C1 segment of cervical spinal cord (tissue), 14 donors: ENCODE measurements at regions not wholly inside any gene's neighbourhood (a gene's known extent, or its start where the extent isn't known, plus 50 kb on each side); places are given as distances from the start of the nearest gene placed in this dataset.

Experiments
- DNase-seq, 14 donors: peaks; one replicate each; lab custom pipeline; 2025; lab: John Stamatoyannopoulos, UW

DNA sequence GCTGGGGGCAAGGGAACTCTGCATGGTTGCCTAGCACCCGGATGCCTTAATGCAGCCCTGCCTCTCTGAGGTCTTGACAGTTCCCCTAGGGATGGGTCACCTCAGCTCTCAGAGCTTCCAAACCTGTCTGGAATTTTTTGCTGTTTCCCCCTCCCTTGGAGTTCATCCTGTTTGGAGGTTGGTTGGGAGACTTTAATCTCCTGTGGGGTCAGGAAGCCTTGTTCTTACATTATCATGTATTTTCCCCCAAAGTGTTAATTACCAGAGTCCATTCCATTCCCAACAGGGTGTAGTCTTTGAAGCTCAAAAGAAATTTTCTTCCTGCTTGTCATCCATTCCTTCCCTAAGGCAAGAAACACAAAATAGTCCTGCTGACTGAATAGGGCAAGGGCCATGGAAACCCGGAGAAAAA is 150.3 kb upstream of the SPRY4 start:
- no peak for DNase-seq

DNA sequence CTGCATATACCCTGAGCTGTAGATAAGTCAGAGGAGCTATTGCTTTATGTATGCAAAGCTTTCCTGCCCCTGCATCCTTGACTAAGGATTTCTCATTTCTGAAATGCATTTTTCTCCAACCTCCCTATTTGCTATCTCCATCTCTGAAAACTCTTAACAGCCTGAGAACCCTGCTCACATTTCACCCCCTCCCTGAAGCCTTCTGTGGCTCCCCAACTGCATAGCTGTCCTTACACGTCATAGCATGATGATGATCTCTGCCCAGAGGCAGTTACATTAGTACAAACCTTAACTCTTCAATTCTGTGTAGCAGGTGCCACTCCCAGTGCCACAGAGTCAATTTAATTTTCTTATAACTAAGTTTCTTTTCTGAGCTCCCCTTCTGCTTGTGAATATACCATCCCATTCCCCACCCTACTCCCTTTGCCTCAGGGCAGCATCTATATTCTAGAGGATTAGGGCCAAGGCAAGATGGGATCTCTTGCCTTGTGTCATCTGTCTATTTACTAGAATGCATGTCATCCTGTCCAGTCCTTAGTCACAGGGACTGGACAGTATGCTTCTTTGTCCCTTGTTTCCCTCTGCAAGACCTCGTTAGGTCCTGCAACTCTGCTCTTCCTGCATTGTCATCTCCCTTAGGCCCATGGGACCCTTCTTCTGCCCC is 149.7 kb upstream of the SPRY4 start:
- no peak for DNase-seq

DNA sequence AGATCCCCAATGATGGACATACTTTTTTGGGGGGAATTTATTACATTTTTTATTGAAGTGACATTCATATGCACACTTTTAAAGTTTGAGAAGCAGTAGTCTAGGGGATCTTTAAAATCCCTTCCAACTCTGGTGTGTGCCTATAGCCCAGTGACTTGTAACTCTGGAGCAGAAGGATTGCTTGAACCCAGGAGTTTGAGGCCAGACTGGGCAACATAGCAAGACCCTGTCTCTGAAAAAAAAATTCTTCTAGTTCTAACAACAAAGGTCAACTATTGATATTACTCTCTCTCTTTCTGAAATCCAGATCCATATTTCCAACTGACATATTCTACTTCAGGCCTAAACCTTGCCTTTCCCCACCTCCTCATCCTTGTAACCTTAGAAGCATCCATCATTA is 148.2 kb upstream of the SPRY4 start:
- DNase-seq: no peak

DNA sequence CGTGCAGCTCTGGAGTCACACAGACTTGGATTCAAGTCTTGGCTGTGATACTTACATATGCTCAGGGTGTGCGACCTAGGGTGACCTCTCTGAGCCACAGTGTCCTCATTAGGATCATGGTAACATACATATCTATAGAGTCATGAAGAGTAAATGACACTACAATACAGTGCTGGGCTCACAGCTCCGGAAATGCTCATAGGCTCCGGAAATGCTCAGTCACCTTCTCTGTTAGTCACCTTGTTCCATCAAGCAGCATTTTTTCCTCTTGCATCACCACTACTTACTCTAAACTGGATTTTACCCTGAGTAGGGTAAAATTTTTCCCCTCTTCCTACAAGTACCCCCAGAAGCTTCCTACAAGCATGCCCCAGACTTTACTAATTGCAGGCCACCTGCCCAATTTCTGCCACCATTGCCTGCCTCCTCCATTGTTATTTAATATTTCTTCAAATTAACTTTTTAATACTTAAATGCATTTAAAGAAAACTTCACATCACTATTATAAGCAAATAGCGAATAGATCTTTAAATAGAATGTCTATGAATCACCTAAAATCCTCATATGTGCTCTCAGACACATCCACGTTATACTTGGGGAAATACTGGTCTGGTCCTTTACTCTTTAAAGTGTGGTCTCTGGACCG is 147.6 kb upstream of the SPRY4 start:
- no peak for DNase-seq

DNA sequence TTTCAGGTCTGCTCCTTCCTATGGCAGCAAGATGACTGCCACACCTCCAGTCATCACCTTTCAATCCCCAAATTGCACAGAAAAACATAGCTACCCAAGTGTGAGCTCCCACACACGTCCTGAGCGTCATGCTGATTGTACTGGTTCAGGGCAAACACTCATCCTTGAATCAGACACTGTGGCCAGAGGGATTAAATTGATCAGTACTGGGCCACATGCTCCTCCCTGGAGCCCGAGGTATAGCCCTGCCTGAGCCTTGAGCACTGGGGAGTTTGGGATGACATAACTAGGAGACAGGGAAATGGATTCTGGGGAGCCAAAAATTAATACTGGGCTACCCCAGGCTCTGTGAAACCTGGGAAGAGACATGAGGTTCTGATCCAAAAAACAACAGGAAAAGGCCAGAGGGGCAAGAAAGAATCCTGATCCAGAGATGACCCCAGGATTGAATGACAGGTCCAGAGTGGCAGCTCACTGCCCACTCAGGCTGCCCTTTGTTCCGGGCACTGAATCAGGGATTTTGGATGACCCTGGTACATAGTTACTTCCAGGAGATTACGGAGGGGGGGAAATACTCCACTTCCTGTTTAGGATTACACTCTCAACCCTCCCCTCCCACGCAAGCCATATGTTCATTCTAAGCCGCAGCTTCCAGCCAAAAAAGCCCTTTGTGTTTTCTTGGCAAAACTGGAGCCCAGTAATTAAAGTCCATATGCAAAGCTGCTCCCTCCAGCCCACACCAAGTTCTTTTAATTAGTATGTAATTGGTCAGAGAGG is 141.6 kb upstream of the SPRY4 start:
- peak in 1 of 14 donors; percentile 92 for DNase-seq

DNA sequence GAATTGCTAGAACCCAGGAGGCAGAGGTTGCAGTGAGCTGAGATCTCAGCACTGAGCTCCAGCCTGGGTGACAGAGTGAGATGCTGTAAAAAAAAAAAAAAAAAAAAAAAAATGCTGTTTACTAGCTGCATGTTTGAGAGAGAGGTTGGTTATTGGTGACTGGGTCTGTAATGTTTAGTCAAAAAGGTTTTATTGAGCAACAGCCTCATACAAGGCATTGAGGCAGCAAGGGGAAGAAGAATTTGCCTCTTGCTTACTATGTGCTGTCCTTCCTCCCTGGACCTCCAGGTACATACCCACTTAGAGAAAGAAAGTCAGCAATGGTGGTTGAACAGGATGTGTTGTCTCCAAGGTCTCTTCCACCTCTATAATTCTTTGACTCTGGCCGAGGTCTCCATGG is 140.7 kb upstream of the SPRY4 start:
- no peak for DNase-seq

DNA sequence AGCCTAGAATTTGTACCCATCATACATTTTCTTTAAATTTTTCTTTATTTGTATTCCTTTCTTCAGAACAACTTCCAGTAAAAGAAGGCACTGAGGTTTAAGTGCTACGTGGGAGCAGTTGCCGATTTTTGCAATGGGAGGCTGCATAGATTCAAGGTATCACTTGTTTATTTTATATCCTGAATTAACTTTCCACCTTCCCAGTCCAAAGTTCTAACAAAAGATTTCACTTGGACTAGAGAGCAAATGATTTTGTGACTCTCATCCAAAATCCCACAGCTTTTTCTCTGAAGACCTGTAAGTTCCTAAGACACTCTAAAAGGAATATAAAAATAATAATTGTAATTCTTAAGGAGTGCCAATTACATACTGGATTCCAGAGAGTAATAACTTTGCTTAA is 139.1 kb upstream of the SPRY4 start:
- no peak for DNase-seq

DNA sequence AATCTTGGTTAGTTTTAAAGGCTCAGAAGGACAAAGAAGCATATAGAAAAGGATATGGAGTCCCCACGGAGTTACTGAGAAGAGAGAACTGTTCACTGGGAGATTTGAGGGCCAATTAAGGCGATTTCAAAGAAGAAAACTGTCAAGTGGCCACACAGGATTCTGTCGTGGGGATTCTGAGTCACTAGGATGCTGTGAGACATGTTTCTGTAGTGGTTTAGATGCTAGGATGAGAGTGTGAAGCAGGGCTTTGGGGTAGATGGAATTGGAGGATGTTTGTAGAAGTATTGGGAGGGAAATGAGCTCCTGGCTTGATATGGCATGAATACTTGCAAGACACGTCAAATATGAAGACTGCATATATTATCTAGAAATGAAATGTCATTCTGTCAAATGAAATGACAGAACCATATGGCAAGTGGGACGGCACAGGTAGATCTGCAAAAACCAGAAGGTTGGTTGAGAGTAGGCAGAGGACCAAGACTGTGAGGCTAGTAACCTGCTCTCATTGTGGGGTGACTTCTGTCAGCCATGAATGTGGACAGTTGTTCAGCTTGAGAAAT is 136.3 kb upstream of the SPRY4 start:
- DNase-seq: no peak

DNA sequence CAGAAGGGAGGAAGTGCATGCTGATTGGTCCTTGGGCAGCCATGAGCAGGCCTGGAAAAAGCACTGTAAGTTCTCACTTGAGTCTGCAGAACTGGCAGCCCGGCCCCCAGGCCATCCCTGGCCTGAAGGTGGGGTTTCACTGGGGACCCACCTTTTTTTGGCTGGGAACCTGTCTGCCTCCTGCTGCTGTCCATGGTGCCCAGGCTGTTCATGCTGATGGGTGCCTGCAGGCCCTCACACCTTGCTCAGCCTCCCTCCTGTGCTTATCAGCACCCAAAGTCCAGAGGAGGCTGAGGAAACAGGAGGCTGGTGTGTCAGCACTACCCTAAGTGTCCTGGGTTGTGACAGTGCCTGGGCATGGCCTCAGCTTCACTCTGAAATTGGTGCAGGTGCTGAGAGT is 134.4 kb upstream of the SPRY4 start:
- DNase-seq: no peak

DNA sequence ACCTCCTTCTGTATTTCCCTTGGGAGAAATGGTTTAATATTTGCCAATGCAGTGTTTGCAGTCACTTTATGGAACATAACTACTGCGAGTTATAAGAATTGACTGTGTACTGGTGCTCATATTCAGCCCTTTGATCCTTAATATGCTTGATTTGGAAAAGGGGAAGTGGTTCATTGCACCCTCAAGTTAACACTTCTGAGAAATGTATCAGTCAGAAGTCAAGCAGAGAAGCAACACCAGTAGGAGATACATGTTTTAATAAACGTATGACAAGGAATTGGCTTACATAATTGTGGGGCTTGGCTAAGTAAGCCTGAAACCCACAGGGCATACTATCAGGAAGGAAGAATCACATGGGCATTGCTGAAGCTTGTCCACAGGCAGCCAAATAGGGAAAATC is 131.0 kb upstream of the SPRY4 start:
- no peak for DNase-seq

DNA sequence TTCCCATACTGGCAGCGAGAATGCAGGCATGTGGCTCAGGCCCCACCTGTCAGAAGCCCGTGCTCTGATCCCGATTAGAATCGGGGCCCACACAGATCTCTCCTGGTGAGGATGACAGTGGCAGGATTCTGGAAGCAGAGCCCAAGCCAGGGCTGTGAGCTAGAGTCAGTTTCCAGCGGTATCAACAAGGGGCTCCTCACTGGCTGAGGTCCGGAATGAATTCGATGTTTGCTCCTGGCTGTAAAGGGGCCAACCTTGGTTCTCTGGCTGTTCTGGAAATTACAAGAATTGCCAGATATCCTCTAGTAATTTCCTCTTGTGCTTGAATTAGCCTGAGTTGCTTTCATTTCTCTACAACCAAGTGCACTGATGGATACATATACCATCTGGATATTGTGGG is 129.1 kb upstream of the SPRY4 start:
- peak in 1 of 14 donors; percentile 73 for DNase-seq

DNA sequence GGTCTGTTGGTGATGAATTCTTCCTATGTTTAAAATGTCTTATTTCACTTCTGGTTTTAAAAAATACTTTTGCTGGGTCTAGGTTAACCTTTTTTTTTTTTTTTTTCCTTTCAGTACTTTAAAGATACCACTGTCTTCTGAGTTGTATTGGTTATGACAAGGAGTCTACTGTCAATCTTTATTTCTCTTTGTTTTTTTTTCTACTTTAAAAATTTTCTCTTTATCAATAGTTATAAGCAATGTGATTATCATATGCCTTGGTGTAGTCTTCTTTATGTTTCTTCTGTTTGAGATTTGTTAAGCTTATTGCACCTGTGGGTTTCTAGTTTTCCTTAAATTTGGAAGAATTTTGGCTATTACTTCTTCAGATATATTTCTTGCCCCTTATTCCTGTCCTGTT is 125.6 kb upstream of the SPRY4 start:
- DNase-seq: no peak

DNA sequence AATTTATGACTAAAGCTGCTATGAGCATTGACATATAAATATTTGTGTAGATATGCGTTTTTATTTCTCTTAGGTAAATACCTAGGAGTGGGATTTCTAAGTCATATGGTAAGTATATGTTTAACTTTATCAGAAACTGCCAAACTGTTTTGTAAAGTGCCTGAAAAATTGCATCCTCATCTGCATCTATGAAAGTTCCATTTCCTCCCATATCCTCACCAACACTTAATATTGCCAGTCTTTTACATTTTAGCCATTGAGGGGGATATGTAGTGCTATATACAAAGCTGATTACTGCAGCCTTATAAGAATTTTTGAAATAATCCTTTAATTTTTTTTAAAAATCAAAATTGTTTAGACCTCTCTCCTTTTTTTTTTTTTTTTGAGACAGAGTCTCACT is 123.1 kb upstream of the SPRY4 start:
- DNase-seq: no peak

DNA sequence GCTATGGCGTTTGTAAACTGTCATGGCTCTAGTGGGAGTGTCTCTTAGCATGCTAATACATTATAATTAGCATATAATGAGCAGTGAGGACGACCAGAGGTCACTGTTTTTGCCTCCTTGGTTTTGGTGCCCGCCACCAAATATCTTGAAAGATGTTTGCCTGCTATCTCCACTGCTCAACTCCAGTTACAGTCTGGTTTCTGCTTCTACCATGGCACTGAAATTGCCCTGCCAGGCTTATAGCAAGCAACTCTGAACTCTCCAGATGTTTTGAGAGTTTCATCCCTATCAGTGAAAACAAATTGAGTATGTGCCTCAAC is 122.1 kb upstream of the SPRY4 start:
- DNase-seq: no peak

DNA sequence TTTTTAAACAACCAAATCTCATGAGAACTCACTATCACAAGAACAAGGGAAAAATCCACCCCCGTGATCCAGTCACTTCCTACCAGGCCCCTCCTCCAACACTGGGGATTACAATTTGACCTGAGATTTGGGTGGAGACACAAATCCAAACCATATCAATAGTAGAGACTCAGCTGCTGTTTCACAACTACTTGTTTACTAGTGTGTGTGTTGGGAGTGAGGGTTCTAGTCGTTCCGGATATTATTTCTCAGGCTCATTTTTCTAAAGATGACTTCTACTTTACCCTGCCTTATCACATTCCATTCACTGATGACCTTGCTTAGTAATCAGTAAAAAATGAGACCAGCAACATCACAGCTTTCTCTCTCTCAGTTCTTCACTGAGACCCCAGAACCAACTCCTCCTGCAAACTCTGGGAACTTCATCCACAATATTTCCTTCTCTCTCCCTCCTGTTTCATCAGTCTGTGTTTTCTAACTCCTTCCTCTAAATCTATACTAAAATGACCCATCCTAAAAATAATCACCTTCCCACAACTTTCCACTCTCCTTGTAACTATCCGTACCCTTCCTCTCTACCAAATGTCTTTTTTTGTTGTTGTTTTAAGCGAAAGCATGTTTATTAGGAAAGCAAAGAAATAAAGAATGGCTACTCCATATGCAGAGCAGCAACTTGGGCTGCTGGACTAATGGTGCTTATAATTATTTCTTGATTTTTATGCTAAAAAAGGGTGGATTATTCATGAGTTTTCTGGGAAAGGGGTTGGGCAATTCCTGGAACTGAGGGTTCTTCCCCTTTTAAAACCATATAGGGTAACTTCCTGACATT is 121.5 kb upstream of the SPRY4 start:
- no peak for DNase-seq

DNA sequence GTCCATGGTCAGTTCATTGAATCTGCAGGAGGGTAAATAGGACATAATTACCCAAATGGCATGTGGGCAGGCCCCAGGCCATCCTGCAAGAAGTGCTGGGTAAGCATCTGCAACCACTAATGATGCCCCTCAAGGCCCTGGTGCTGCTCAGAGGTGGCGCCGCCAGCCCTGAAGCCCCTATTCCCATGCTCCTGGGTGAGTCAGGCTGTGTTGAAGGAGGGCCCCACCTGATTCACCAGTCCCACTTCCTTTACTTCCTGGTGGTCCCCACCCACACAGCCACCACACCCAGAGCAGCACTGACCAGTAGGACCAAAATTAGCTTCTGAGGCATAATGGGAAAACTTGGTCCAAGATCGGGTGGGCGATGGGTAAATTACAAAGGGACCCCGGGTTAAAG is 120.4 kb upstream of the SPRY4 start:
- no peak for DNase-seq

DNA sequence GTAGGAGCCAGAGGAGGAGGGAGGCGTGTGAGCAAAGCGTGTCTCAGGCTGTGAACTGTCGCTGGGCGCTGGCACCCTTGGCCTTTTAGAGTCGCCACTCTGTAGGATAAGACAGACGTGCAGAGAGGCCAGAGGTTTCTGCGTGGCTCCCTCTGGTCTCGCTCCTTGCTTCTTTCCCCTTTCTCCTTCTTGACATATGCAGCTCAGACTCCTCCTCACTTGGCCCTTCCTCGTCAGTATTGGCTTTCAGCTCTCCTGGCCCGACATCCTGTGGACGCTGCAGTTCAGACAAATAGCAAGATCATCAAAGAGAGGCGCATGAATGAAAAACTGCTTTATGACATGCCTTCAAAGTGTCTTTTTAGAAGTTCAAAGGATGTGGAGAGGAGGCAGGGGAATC is 116.8 kb upstream of the SPRY4 start:
- DNase-seq: no peak

DNA sequence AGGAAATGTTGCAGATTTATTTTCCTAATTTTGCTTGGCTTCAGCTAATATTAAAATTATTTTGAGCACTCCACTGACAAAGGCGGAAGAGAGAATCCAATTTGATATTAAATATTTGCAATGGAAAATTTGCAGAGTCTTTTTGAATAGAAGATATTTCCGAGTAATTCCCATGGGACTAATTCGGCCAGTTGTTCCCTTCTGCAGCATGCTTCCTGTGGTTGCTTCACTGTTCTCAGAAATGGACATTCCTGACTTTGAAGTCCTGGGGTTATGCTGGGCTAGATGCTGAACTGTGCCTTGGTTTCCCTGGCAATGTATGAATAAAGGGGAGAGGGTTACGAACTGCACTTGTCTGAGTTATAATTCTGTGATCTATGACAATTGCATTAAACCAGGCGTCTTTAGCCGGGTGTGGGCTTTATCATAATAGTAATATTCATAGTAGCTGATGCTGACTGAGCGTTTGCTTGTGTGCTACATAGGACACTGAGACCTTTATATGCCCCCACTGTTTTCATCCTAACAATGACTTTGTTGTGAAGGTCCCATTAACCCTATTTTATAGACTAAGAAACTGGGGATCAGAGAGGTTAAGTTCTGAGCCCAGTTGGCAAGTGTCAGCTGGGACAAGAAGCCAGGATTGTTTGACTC is 114.5 kb upstream of the SPRY4 start:
- DNase-seq: no peak

DNA sequence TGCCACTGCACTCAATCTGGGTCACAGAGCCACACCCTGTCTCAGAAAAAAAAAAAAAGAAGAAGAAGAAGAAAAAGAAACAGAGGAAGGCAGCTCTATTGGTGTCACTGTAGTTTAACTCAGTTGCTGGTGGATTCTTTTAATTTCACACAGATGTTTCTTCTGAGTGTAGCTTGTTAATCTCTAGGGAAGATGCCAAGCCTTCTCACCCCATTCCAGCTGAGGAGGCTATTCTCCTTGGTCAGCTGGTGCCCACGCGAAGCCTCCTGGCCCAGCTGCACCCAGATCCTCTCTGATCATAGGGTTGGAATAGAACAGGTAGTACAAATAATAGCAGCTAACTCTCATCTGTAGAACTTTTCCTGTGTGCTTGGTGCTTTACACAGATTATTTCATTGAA is 113.8 kb upstream of the SPRY4 start:
- DNase-seq: no peak

DNA sequence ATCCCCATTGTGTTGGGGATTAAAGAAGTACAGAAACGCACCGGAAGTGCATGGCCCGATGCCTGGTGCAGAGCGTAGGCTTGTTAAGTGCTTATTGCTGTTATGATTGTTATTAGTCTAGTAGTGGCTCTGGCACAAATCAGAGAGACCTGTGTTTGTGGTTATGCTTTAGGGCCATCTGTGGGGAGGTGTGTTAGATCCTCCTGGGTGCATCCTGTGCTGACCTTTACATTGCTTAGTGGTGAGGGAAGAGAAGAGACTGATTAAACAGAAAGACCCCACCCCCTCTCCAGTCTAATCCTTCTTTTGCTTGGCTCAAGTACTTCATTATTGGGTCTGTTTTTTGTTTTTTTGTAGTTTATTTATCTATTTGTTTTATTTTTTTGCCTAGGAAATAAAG is 112.7 kb upstream of the SPRY4 start:
- no peak for DNase-seq

DNA sequence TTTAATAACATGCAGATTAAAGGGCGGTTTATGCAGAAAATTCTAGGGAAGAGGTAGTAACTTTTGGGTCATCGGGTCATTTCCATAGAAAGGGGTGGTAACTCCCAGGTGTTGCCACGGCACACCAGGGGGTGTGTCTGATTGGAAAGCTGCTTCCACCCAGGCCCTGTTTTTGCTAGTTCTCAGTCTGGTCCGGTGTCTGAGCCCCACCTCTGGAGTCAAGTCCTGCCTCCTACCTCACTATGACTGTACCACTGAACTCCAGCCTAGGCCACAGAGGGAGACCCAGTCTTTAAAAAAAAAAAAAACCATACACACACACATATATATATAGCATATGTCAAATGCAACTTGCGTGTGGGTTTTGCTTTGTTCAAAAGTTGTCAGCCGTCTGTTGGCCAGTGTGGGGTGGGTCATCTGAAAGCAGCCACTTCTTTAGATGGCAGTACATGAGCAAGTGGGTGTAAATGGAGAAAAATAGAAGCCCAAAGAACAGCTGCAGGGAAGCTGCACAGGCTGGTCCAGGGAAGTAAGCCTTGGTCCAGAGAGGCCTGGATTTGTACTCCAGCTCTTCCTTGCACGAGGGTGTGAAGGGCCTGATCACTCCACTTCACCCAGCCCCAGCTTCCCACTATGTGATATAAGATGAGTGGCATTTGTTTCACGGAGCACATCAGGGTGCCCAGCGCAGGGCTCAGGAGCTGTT is 110.7 kb upstream of the SPRY4 start:
- DNase-seq: no peak
